HPDE6-E6E7 (cell line): ENCODE measurements at regions not wholly inside any gene's neighbourhood (a gene's known extent, or its start where the extent isn't known, plus 50 kb on each side); places are given as distances from the start of the nearest gene placed in this dataset.
A peak's percentile ranks its signal among the peaks of the same experiment; 100 is the strongest.
"Not testable (repeated sequence)": the region's sequence is repeated elsewhere in the genome, so short reads cannot be mapped to it uniquely, and the experiment has no call there.

Source experiments
- DNase-seq: peaks from one replicate; pipeline ENCODE4 v3.0.0; 2011; ENCODE audit warnings: missing footprints; ENCODE audit errors: extremely low spot score

- DNase-seq: not testable (repeated sequence)
Measured at GRCh38 chr10:77740396-77740795, 102.8 kb upstream of the KCNMA1 start.

- no peak for DNase-seq
Measured at GRCh38 chr10:77738496-77739158, 101.0 kb upstream of the KCNMA1 start.

- peak; percentile 63 for DNase-seq
Measured at GRCh38 chr10:77737608-77738007, 100.0 kb upstream of the KCNMA1 start.

- not testable (repeated sequence) for DNase-seq
Measured at GRCh38 chr10:77735136-77735535, 97.5 kb upstream of the KCNMA1 start.

- DNase-seq: no peak
Measured at GRCh38 chr10:77732213-77733003, 94.8 kb upstream of the KCNMA1 start.

GRCh38 chr10:77727481-77727880 is 89.9 kb upstream of the KCNMA1 start:
- DNase-seq: no peak

GRCh38 chr10:77726732-77727131 is 89.1 kb upstream of the KCNMA1 start:
- DNase-seq: no peak

GRCh38 chr10:77726301-77726700 is 88.7 kb upstream of the KCNMA1 start:
- DNase-seq: no peak

- no peak for DNase-seq
Measured at GRCh38 chr10:77724820-77725219, 87.2 kb upstream of the KCNMA1 start.

- DNase-seq: no peak
Measured at GRCh38 chr10:77723376-77723775, 85.8 kb upstream of the KCNMA1 start.

GRCh38 chr10:77722956-77723355 is 85.3 kb upstream of the KCNMA1 start:
- DNase-seq: not testable (repeated sequence)

GRCh38 chr10:77721815-77722214 is 84.2 kb upstream of the KCNMA1 start:
- DNase-seq: no peak

- DNase-seq: no peak
Measured at GRCh38 chr10:77718957-77719356, 81.3 kb upstream of the KCNMA1 start.

- DNase-seq: not testable (repeated sequence)
Measured at GRCh38 chr10:77718312-77718711, 80.7 kb upstream of the KCNMA1 start.

GRCh38 chr10:77717336-77717735 is 79.7 kb upstream of the KCNMA1 start:
- DNase-seq: no peak

- DNase-seq: no peak
Measured at GRCh38 chr10:77716458-77717317, 79.1 kb upstream of the KCNMA1 start.

GRCh38 chr10:77715536-77715935 is 77.9 kb upstream of the KCNMA1 start:
- no peak for DNase-seq

- peak; percentile 40 for DNase-seq
Measured at GRCh38 chr10:77715088-77715487, 77.5 kb upstream of the KCNMA1 start.

- DNase-seq: no peak
Measured at GRCh38 chr10:77713521-77714280, 76.1 kb upstream of the KCNMA1 start.

GRCh38 chr10:77712207-77712606 is 74.6 kb upstream of the KCNMA1 start:
- no peak for DNase-seq

- no peak for DNase-seq
Measured at GRCh38 chr10:77711683-77712049, 74.1 kb upstream of the KCNMA1 start.
